ENCODE measurements at regions not wholly inside any gene's neighbourhood (a gene's known extent, or its start where the extent isn't known, plus 50 kb on each side); places are given as distances from the start of the nearest gene placed in this dataset.

- no peak for TF ChIP-seq POLR2A (IDR thresholded peaks at IDR 0.05; ENCODE audit: low read depth, low read length)
- no peak for TF ChIP-seq POLR2AphosphoS5 (IDR thresholded peaks at IDR 0.05; ENCODE audit: low read depth, low read length)
Observed at GRCh38 chr22:47923011-47923427, 1160.6 kb downstream of the TBC1D22A start.

Measured in GM12891 (cell line).